Keratinocyte (primary cell): ENCODE measurements at regions not wholly inside any gene's neighbourhood (a gene's known extent, or its start where the extent isn't known, plus 50 kb on each side); places are given as distances from the start of the nearest gene placed in this dataset.

Experiments
- DNase-seq: peaks from one replicate; pipeline ENCODE4 v3.0.0-alpha.2; 2011; ENCODE audit warnings: low read depth, missing footprints, low spot score
- FAIRE-seq: peaks from 2 replicates; lab custom pipeline; 2011; peaks lifted over from hg19 to GRCh38; lab: Jason Lieb, UNC
- H2AFZ ChIP-seq: 2 replicates; pipeline ENCODE4 v1.6.0; 2012; ENCODE audit warnings: low read length, control low read depth, inconsistent platforms; ENCODE audit not compliant: control insufficient read depth
- H3K27ac ChIP-seq: 2 replicates; pipeline ENCODE4 v1.5.1; 2011; ENCODE audit warnings: low read length; ENCODE audit not compliant: control insufficient read depth, insufficient read depth
- H3K27me3 ChIP-seq: 3 replicates; pipeline ENCODE4 v1.6.0; 2011; ENCODE audit warnings: low read length; ENCODE audit not compliant: control insufficient read depth, insufficient read depth; ENCODE audit errors: extremely low read depth
- H3K36me3 ChIP-seq, 2 experiments: 2 replicates in 1 of 2; 3 replicates in 1 of 2; pipeline ENCODE4 v1.5.1; 2011; ENCODE audit warnings: low read length in 2 of 2, mild to moderate bottlenecking in 1 of 2; ENCODE audit not compliant: control insufficient read depth in 2 of 2, insufficient read depth in 2 of 2; ENCODE audit errors: extremely low read depth in 1 of 2
- H3K4me1 ChIP-seq: 3 replicates; pipeline ENCODE4 v1.5.1; 2011; ENCODE audit warnings: low read length; ENCODE audit not compliant: control insufficient read depth, insufficient read depth; ENCODE audit errors: extremely low read depth
- H3K4me2 ChIP-seq: 3 replicates; pipeline ENCODE4 v1.6.0; 2011; ENCODE audit warnings: low read depth, low read length; ENCODE audit not compliant: control insufficient read depth, insufficient read depth; ENCODE audit errors: extremely low read depth
- H3K4me3 ChIP-seq, 3 experiments: fragments of 200-600 bp in 1 of 3; sonication (generic) in 1 of 3; 2 replicates in 2 of 3; 3 replicates in 1 of 3; pipeline ENCODE4 v1.5.1; 2011 to 2016; ENCODE audit warnings: low read length in 3 of 3, mild to moderate bottlenecking in 3 of 3, control low read depth in 2 of 3, inconsistent platforms in 1 of 3, low read depth in 1 of 3, mixed read lengths in 1 of 3, mixed run types in 1 of 3, moderate library complexity in 1 of 3; ENCODE audit not compliant: control insufficient read depth in 2 of 3, insufficient read depth in 2 of 3; ENCODE audit errors: extremely low read depth in 1 of 3
- H3K79me2 ChIP-seq: 2 replicates; pipeline ENCODE4 v1.6.0; 2012; ENCODE audit warnings: low read length; ENCODE audit not compliant: control insufficient read depth, insufficient read depth
- H3K9ac ChIP-seq: 3 replicates; pipeline ENCODE4 v1.6.0; 2011; ENCODE audit warnings: low read length; ENCODE audit not compliant: control insufficient read depth, insufficient read depth; ENCODE audit errors: extremely low read depth
- H3K9me1 ChIP-seq: 3 replicates; pipeline ENCODE4 v1.6.0; 2011; ENCODE audit warnings: low read length; ENCODE audit not compliant: control insufficient read depth, insufficient read depth; ENCODE audit errors: extremely low read depth
- H3K9me3 ChIP-seq: 2 replicates; pipeline ENCODE4 v1.5.1; 2012; ENCODE audit warnings: low read depth, low read length; ENCODE audit not compliant: control insufficient read depth
- H4K20me1 ChIP-seq: 3 replicates; pipeline ENCODE4 v1.6.0; 2011; ENCODE audit warnings: low read length; ENCODE audit not compliant: control insufficient read depth, insufficient read depth; ENCODE audit errors: extremely low read depth
- CTCF ChIP-seq, 3 experiments: IDR thresholded peaks in 1 of 3; conservative IDR thresholded peaks in 1 of 3; optimal IDR thresholded peaks in 1 of 3; 2 replicates in 2 of 3; 3 replicates in 1 of 3; pipeline versions ENCODE3 to v1.5.1; 2011; ENCODE audit warnings: low read length in 3 of 3, mild to moderate bottlenecking in 3 of 3, moderate library complexity in 2 of 3, control low read depth in 1 of 3, inconsistent platforms in 1 of 3; ENCODE audit not compliant: insufficient read depth in 2 of 3; ENCODE audit errors: extremely low read depth in 1 of 3
- EZH2 ChIP-seq: IDR thresholded peaks from one replicate; pipeline ENCODE4 v1.6.1; 2012; ENCODE audit warnings: inconsistent platforms, mild to moderate bottlenecking, low read length, moderate library complexity
- dilution Hi-C: fragments of 300-500 bp; cut with MboI; formaldehyde crosslinking; loops from one replicate; pipeline ENCODE4 v1.7.0; 2020; ENCODE audit warnings: low sequenced_read_pairs; ENCODE audit not compliant: extremely low pct_ligation_motif_present

- no peak for DNase-seq
- Histone ChIP-seq H4K20me1 (no peaks in the 10 kb centered on the region), H3K4me3 (no peak overlapping the region), H3K9ac (no peak overlapping the region), H3K27me3 (no peaks in the 10 kb centered on the region), H3K79me2 (no peaks in the 10 kb centered on the region), H3K9me1 (no peaks in the 10 kb centered on the region), H3K27ac (no peak overlapping the region), H2AFZ (no peak overlapping the region), H3K9me3 (no peaks in the 10 kb centered on the region), H3K4me1 (no peaks in the 10 kb centered on the region), H3K4me2 (no peak overlapping the region), H3K36me3 (no peaks in the 10 kb centered on the region)
- TF ChIP-seq EZH2 = no peak
- no peak for TF ChIP-seq CTCF (optimal IDR thresholded peaks at IDR 0.05 in 1 of 3, IDR thresholded peaks at IDR 0.05 in 1 of 3, conservative IDR thresholded peaks at IDR 0.05 in 1 of 3; ENCODE audit: extremely low read depth in 1 of 3, insufficient read depth in 2 of 3, low read length in 3 of 3)
- FAIRE-seq = no peak
- dilution Hi-C loops = no loop called here
These were observed 387.2 kb upstream of the DUSP10 start for GRCh38 chr1:222129041-222129440.

GRCh38 chr1:222127526-222128152 lies 385.8 kb upstream of the DUSP10 start:
- no peaks in the 10 kb centered on the region for H3K79me2 ChIP-seq
- DNase-seq = no peak
- H3K9ac ChIP-seq = no peak overlapping the region
- FAIRE-seq = no peak
- H3K4me3 ChIP-seq = no peak overlapping the region
- no peaks in the 10 kb centered on the region for H3K36me3 ChIP-seq
- no peaks in the 10 kb centered on the region for H4K20me1 ChIP-seq
- no peak overlapping the region for H2AFZ ChIP-seq
- H3K9me3 ChIP-seq = no peaks in the 10 kb centered on the region
- H3K4me2 ChIP-seq = no peak overlapping the region
- no peaks in the 10 kb centered on the region for H3K4me1 ChIP-seq
- dilution Hi-C loops = no loop called here
- no peaks in the 10 kb centered on the region for H3K9me1 ChIP-seq
- H3K27ac ChIP-seq = no peak overlapping the region
- TF ChIP-seq CTCF (optimal IDR thresholded peaks at IDR 0.05 in 1 of 3, IDR thresholded peaks at IDR 0.05 in 1 of 3, conservative IDR thresholded peaks at IDR 0.05 in 1 of 3; ENCODE audit: extremely low read depth in 1 of 3, insufficient read depth in 2 of 3, low read length in 3 of 3) (no peak), EZH2 (no peak)
- H3K27me3 ChIP-seq = no peaks in the 10 kb centered on the region
